H1 (cell line): ENCODE measurements at regions not wholly inside any gene's neighbourhood (a gene's known extent, or its start where the extent isn't known, plus 50 kb on each side); places are given as distances from the start of the nearest gene placed in this dataset.

Experiments
- CTCF ChIA-PET: fragments of 300-600 bp; sonication (Branson Sonifier 250); formaldehyde crosslinking; loops from one replicate; lab custom pipeline; 2021; ENCODE audit not compliant: partially characterized antibody; lab: Charles Lee
- POLR2A ChIA-PET: fragments of 300-600 bp; sonication (Branson Sonifier 250); formaldehyde crosslinking; loops from one replicate; lab custom pipeline; 2021; ENCODE audit warnings: inconsistent platforms; ENCODE audit not compliant: partially characterized antibody; lab: Charles Lee
- DNase-seq, 2 experiments: peaks; one replicate each; pipeline versions ENCODE4 v3.0.0 to v3.0.0-alpha.2; 2010 to 2022; ENCODE audit warnings: low spot score in 2 of 2, low read depth in 1 of 2, mixed read lengths in 1 of 2
- FAIRE-seq: peaks from 2 replicates; lab custom pipeline; 2011; peaks lifted over from hg19 to GRCh38; lab: Jason Lieb, UNC
- H2AFZ ChIP-seq: 2 replicates; pipeline ENCODE4 v1.8.1; 2012; ENCODE audit warnings: low read length, inconsistent platforms
- H2AK5ac ChIP-seq: 2 replicates; pipeline ENCODE4 v1.6.1; 2013; ENCODE audit warnings: low read depth, low read length
- H2BK120ac ChIP-seq: replicated peaks from 2 replicates; pipeline ENCODE3; 2013; ENCODE audit warnings: low read depth, low read length, inconsistent platforms
- H2BK12ac ChIP-seq: 2 replicates; pipeline ENCODE4 v1.6.1; 2013; ENCODE audit warnings: low read depth, low read length
- H2BK15ac ChIP-seq: 2 replicates; pipeline ENCODE4 v1.6.1; 2013; ENCODE audit warnings: low read length
- H2BK20ac ChIP-seq: 2 replicates; pipeline ENCODE4 v1.6.1; 2013; ENCODE audit warnings: low read length
- H2BK5ac ChIP-seq: 2 replicates; pipeline ENCODE4 v1.6.1; 2013; ENCODE audit warnings: low read depth, low read length
- H3K14ac ChIP-seq: 2 replicates; pipeline ENCODE4 v1.6.1; 2013; ENCODE audit warnings: inconsistent platforms; ENCODE audit not compliant: insufficient read length
- H3K18ac ChIP-seq: 2 replicates; pipeline ENCODE4 v1.6.1; 2013; ENCODE audit warnings: low read length; ENCODE audit errors: extremely low read depth
- H3K23ac ChIP-seq: 2 replicates; pipeline ENCODE4 v1.6.1; 2013; ENCODE audit warnings: inconsistent platforms; ENCODE audit not compliant: insufficient read length
- H3K23me2 ChIP-seq: 2 replicates; pipeline ENCODE4 v1.6.1; 2013; ENCODE audit warnings: low read depth, low read length
- H3K27ac ChIP-seq: 2 replicates; pipeline ENCODE4 v1.6.1; 2011; ENCODE audit warnings: low read depth, low read length, inconsistent platforms
- H3K27me3 ChIP-seq, 4 experiments: replicated peaks in 1 of 4; 1 replicate in 1 of 4; 2 replicates in 3 of 4; pipeline versions ENCODE4 v1.6.1 to v1.8.1; 2011 to 2013; ENCODE audit warnings: low read length in 3 of 4, mild to moderate bottlenecking in 3 of 4, inconsistent platforms in 2 of 4, mixed read lengths in 2 of 4, moderate library complexity in 1 of 4; ENCODE audit not compliant: control insufficient read depth in 3 of 4, insufficient read depth in 3 of 4; ENCODE audit errors: extremely low read depth in 1 of 4
- H3K36me3 ChIP-seq, 4 experiments: 2 replicates each; pipeline versions ENCODE4 v1.6.1 to v1.8.1; 2011 to 2013; ENCODE audit warnings: mild to moderate bottlenecking in 4 of 4, low read length in 3 of 4, moderate library complexity in 2 of 4, control low read depth in 1 of 4, inconsistent platforms in 1 of 4; ENCODE audit not compliant: insufficient read depth in 4 of 4, control insufficient read depth in 2 of 4
- H3K4ac ChIP-seq: replicated peaks from 2 replicates; pipeline ENCODE3; 2013; ENCODE audit warnings: low read length, low read depth, mixed read lengths, inconsistent platforms; ENCODE audit not compliant: insufficient read length
- H3K4me1 ChIP-seq, 4 experiments: replicated peaks in 1 of 4; 1 replicate in 1 of 4; 2 replicates in 3 of 4; pipeline versions ENCODE4 v1.6.1 to v1.8.1; 2011 to 2013; ENCODE audit warnings: low read length in 3 of 4, inconsistent platforms in 2 of 4, mixed read lengths in 1 of 4; ENCODE audit not compliant: insufficient read depth in 4 of 4, control insufficient read depth in 3 of 4
- H3K4me2 ChIP-seq, 2 experiments: 2 replicates each; pipeline versions ENCODE4 v1.6.1 to v1.8.1; 2011 to 2013; ENCODE audit warnings: low read depth in 2 of 2, low read length in 2 of 2, control low read depth in 1 of 2, inconsistent platforms in 1 of 2, mild to moderate bottlenecking in 1 of 2; ENCODE audit not compliant: insufficient read depth in 1 of 2
- H3K4me3 ChIP-seq, 4 experiments: fragments of 200-600, 300-600 bp in 1 of 4; sonication (generic), shearing (Covaris generic), sonication (Bioruptor Twin) in 1 of 4; 2 replicates each; pipeline versions ENCODE4 v1.5.1 to v1.8.1; 2011 to 2016; ENCODE audit warnings: low read length in 4 of 4, low read depth in 3 of 4, control low read depth in 2 of 4, inconsistent platforms in 2 of 4, mild to moderate bottlenecking in 2 of 4, mixed read lengths in 1 of 4, moderate library complexity in 1 of 4; ENCODE audit not compliant: insufficient read depth in 2 of 4; ENCODE audit errors: extremely low read depth in 1 of 4
- H3K56ac ChIP-seq: replicated peaks from 2 replicates; pipeline ENCODE3; 2013; ENCODE audit warnings: low read depth, mild to moderate bottlenecking, mixed read lengths, low read length, inconsistent platforms; ENCODE audit not compliant: insufficient read length
- H3K79me1 ChIP-seq: 2 replicates; pipeline ENCODE4 v1.6.1; 2013; ENCODE audit warnings: low read depth, low read length, control low read depth
- H3K79me2 ChIP-seq, 2 experiments: 2 replicates each; pipeline versions ENCODE4 v1.6.1 to v1.8.1; 2012 to 2013; ENCODE audit warnings: low read length in 2 of 2, mild to moderate bottlenecking in 2 of 2, inconsistent platforms in 1 of 2; ENCODE audit not compliant: insufficient read depth in 2 of 2, control insufficient read depth in 1 of 2
- H3K9ac ChIP-seq, 4 experiments: replicated peaks in 1 of 4; 1 replicate in 1 of 4; 2 replicates in 3 of 4; pipeline versions ENCODE4 v1.6.1 to v1.8.1; 2011 to 2013; ENCODE audit warnings: low read depth in 3 of 4, low read length in 3 of 4, control low read depth in 2 of 4, mild to moderate bottlenecking in 2 of 4, moderate library complexity in 2 of 4, inconsistent platforms in 1 of 4; ENCODE audit errors: extremely low read depth in 1 of 4
- H3K9me3 ChIP-seq, 2 experiments: 2 replicates each; pipeline versions ENCODE4 v1.6.1 to v1.8.1; 2012 to 2013; ENCODE audit warnings: mild to moderate bottlenecking in 2 of 2, moderate library complexity in 2 of 2, control low read depth in 1 of 2, inconsistent platforms in 1 of 2, low read depth in 1 of 2, low read length in 1 of 2, mixed read lengths in 1 of 2; ENCODE audit not compliant: insufficient read depth in 2 of 2
- H4K20me1 ChIP-seq, 2 experiments: replicated peaks in 1 of 2; 2 replicates each; pipeline versions ENCODE3 to v1.8.1; 2011 to 2013; ENCODE audit warnings: inconsistent platforms in 2 of 2, low read length in 2 of 2, mild to moderate bottlenecking in 1 of 2; ENCODE audit not compliant: insufficient read depth in 2 of 2, control insufficient read depth in 1 of 2
- H4K5ac ChIP-seq: 2 replicates; pipeline ENCODE4 v1.6.1; 2013; ENCODE audit warnings: low read length, low read depth, mixed read lengths, inconsistent platforms; ENCODE audit not compliant: insufficient read length
- H4K8ac ChIP-seq: 2 replicates; pipeline ENCODE4 v1.8.0; 2013; ENCODE audit warnings: mild to moderate bottlenecking, moderate library complexity, low read length, inconsistent platforms; ENCODE audit not compliant: insufficient read depth; ENCODE audit errors: extremely low read depth
- H4K91ac ChIP-seq: replicated peaks from 2 replicates; pipeline ENCODE3; 2013; ENCODE audit warnings: low read length, mixed read lengths, inconsistent platforms; ENCODE audit not compliant: insufficient read length
- BACH1 ChIP-seq: IDR thresholded peaks from 2 replicates; pipeline ENCODE4 v1.6.1; 2012; ENCODE audit warnings: low read length, improper control_type of control experiment
- GABPA ChIP-seq: IDR thresholded peaks from 2 replicates; pipeline ENCODE4 v1.6.1; 2011; ENCODE audit warnings: mild to moderate bottlenecking, low read length, moderate library complexity, borderline replicate concordance; ENCODE audit not compliant: insufficient read depth
- GTF2F1 ChIP-seq: IDR thresholded peaks from 2 replicates; pipeline ENCODE4 v1.6.1; 2012; ENCODE audit warnings: low read depth, low read length, improper control_type of control experiment, borderline replicate concordance
- JUN ChIP-seq: IDR thresholded peaks from 2 replicates; pipeline ENCODE4 v1.6.1; 2011; ENCODE audit warnings: low read depth, mild to moderate bottlenecking, improper control_type of control experiment, low read length
- NANOG ChIP-seq: IDR thresholded peaks from 2 replicates; pipeline ENCODE4 v1.6.1; 2011; ENCODE audit warnings: low read length, low read depth, mild to moderate bottlenecking, inconsistent platforms; ENCODE audit not compliant: insufficient read depth, poor library complexity, severe bottlenecking
- RAD21 ChIP-seq, 2 experiments: IDR thresholded peaks in 1 of 2; conservative IDR thresholded peaks in 1 of 2; 2 replicates each; pipeline ENCODE4 v1.6.1; 2011; ENCODE audit warnings: low read depth in 2 of 2, low read length in 2 of 2, improper control_type of control experiment in 1 of 2, inconsistent platforms in 1 of 2, mild to moderate bottlenecking in 1 of 2, moderate library complexity in 1 of 2
- RFX5 ChIP-seq: IDR thresholded peaks from 2 replicates; pipeline ENCODE4 v1.6.1; 2011; ENCODE audit warnings: low read depth, low read length, improper control_type of control experiment, borderline replicate concordance
- ZNF274 ChIP-seq: IDR thresholded peaks from 2 replicates; pipeline ENCODE4 v1.7.0; 2012; ENCODE audit warnings: low read length, borderline replicate concordance; ENCODE audit errors: extremely low read depth
- WGBS, 2 experiments: shearing (Covaris generic) in 1 of 2; methylation state at CpG; one replicate each; pipeline versions ENCODE4 v1.1.6 to v1.1.7; 2013 to 2015; ENCODE audit warnings: low lambda C conversion rate in 2 of 2, mixed read lengths in 2 of 2, inconsistent platforms in 1 of 2, low coverage in 1 of 2, missing lambda C conversion rate in 1 of 2; ENCODE audit not compliant: insufficient replicate concordance in 2 of 2, insufficient coverage in 1 of 2, insufficient read length in 1 of 2; ENCODE audit errors: extremely low coverage in 1 of 2, missing lambda C conversion rate in 1 of 2; 5-methylcytosine and 5-hydroxymethylcytosine counted together
- TF ChIP-seq, protein P1 (sequence below): IDR thresholded peaks from 2 replicates; pipeline ENCODE4 v1.6.1; 2012; ENCODE audit warnings: inconsistent platforms

DNA sequence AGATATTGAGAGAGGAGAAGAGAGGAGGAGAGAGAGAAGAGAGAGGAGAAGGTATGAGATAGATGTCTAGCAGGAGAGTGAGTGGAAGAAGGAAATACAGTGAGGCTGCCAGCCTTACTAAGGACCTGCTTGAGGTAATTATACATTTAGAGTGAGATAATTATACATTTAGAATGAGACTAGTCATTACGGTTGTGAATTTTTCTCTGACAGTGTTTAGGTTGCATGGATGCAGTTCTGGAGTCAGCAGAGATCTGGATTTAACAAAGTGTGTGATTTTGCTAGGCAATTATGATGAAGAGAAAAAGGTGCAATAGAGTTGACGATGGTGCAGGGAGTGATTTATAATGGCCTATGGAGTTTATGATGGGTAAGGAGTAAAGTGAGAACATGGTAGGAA is 187.1 kb upstream of the ARX start:
- Histone ChIP-seq H4K20me1 (no peaks in the 10 kb centered on the region), H3K79me2 (no peaks in the 10 kb centered on the region)
- WGBS, 2 experiments: 85% methylated on average over 2 of the region's 2 CpGs; no CpG with 5 or more reads in 1 of the 2 experiments

More for the DNA sequence above, 187.1 kb upstream of the ARX start:
- no peaks in the 10 kb centered on the region for H3K27me3 ChIP-seq
- DNase-seq (no peak), FAIRE-seq (no peak)
- no peak overlapping the region for H3K4me2 ChIP-seq
- H2AK5ac ChIP-seq: no peak overlapping the region
- no peak overlapping the region for H3K27ac ChIP-seq
- H3K56ac ChIP-seq: no peak overlapping the region
- H2BK5ac ChIP-seq: no peak overlapping the region
- H2BK20ac ChIP-seq: no peak overlapping the region
- CTCF ChIA-PET: no interaction called here
- H2BK120ac ChIP-seq: no peak overlapping the region
- H4K8ac ChIP-seq: no peak overlapping the region
- H3K4ac ChIP-seq: no peak overlapping the region
- no peak overlapping the region for H2BK15ac ChIP-seq
- no peak overlapping the region for H3K14ac ChIP-seq
- H3K9me3 ChIP-seq: no peaks in the 10 kb centered on the region
- H3K9ac ChIP-seq: no peak overlapping the region
- H3K79me1 ChIP-seq: no peaks in the 10 kb centered on the region
- no peak for TF ChIP-seq JUN
- no peak for TF ChIP-seq RFX5
- no peak for TF ChIP-seq NANOG
- no peak for TF ChIP-seq BACH1
- TF ChIP-seq ZNF274: no peak
- TF ChIP-seq, protein P1, sequence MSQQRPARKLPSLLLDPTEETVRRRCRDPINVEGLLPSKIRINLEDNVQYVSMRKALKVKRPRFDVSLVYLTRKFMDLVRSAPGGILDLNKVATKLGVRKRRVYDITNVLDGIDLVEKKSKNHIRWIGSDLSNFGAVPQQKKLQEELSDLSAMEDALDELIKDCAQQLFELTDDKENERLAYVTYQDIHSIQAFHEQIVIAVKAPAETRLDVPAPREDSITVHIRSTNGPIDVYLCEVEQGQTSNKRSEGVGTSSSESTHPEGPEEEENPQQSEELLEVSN: no peak
- TF ChIP-seq GTF2F1: no peak
- no peak for TF ChIP-seq RAD21 (IDR thresholded peaks at IDR 0.05 in 1 of 2, conservative IDR thresholded peaks at IDR 0.05 in 1 of 2; ENCODE audit: low read depth in 2 of 2, low read length in 2 of 2)
- no peak for TF ChIP-seq GABPA
- H4K5ac ChIP-seq: no peak overlapping the region
- H2AFZ ChIP-seq: no peak overlapping the region
- H3K18ac ChIP-seq: no peak overlapping the region
- H2BK12ac ChIP-seq: no peak overlapping the region
- no peaks in the 10 kb centered on the region for H3K36me3 ChIP-seq
- POLR2A ChIA-PET: no interaction called here
- H3K23me2 ChIP-seq: no peaks in the 10 kb centered on the region
- H3K4me3 ChIP-seq: no peak overlapping the region
- no peak overlapping the region for H4K91ac ChIP-seq
- H3K23ac ChIP-seq: no peak overlapping the region
- no peaks in the 10 kb centered on the region for H3K4me1 ChIP-seq
